ENCODE measurements at regions not wholly inside any gene's neighbourhood (a gene's known extent, or its start where the extent isn't known, plus 50 kb on each side); places are given as distances from the start of the nearest gene placed in this dataset.
A peak's percentile ranks its signal among the peaks of the same experiment; 100 is the strongest.
"Not testable (repeated sequence)": the region's sequence is repeated elsewhere in the genome, so short reads cannot be mapped to it uniquely, and the experiment has no call there.

GRCh38 chr6:79134699-79135474 lies 56.8 kb upstream of the PHIP start:
- Histone ChIP-seq H3K9ac (no peak overlapping the region), H3K4me2 (no peak overlapping the region), H2AFZ (replicated peaks) (peak overlapping the region; percentile 50), H3K4me1 (no peaks in the 10 kb centered on the region), H4K20me1 (ENCODE audit: low read depth) (no peaks in the 10 kb centered on the region), H3K36me3 (peaks cover 5% of the 10 kb centered on the region), H3K9me3 (ENCODE audit: low read depth) (peaks cover 11% of the 10 kb centered on the region), H3K27ac (no peak overlapping the region), H3K27me3 (no peaks in the 10 kb centered on the region), H3K4me3 (no peak overlapping the region), H3K79me2 (ENCODE audit: low read depth) (no peaks in the 10 kb centered on the region), H3F3A (ENCODE audit: low read depth) (no peaks in the 10 kb centered on the region)
- peaks cover 2% of the 10 kb centered on the region for H3K27me3 Mint-ChIP-seq (ENCODE audit: insufficient read depth, low read depth)
- peaks cover 25% of the 10 kb centered on the region for H3K9me3 Mint-ChIP-seq
- H3K36me3 Mint-ChIP-seq: no peaks in the 10 kb centered on the region
- no peak for DNase-seq (ENCODE audit: low spot score)
- TF ChIP-seq EZH2 (IDR thresholded peaks at IDR 0.05): no peak
- TF ChIP-seq CTCF (IDR thresholded peaks at IDR 0.05): no peak
- TF ChIP-seq EZH2phosphoT487 (IDR thresholded peaks at IDR 0.05): no peak
- no peak overlapping the region for H3K4me3 Mint-ChIP-seq
- no peaks in the 10 kb centered on the region for H3K4me1 Mint-ChIP-seq
- no peak overlapping the region for H3K27ac Mint-ChIP-seq

- peaks cover 11% of the 10 kb centered on the region for H3K9me3 ChIP-seq (ENCODE audit: low read depth)
- Mint-ChIP-seq H3K4me1 (no peaks in the 10 kb centered on the region), H3K4me3 (no peak overlapping the region), H3K36me3 (no peaks in the 10 kb centered on the region), H3K27me3 (ENCODE audit: insufficient read depth, low read depth) (peaks cover 2% of the 10 kb centered on the region), H3K27ac (no peak overlapping the region), H3K9me3 (peaks cover 21% of the 10 kb centered on the region)
- H2AFZ ChIP-seq (replicated peaks): no peak overlapping the region
- no peaks in the 10 kb centered on the region for H3F3A ChIP-seq (ENCODE audit: low read depth)
- H3K4me1 ChIP-seq: no peaks in the 10 kb centered on the region
- H3K4me2 ChIP-seq: no peak overlapping the region
- no peak overlapping the region for H3K9ac ChIP-seq
- TF ChIP-seq EZH2phosphoT487 (IDR thresholded peaks at IDR 0.05): no peak
- no peak for TF ChIP-seq CTCF (IDR thresholded peaks at IDR 0.05)
- no peaks in the 10 kb centered on the region for H3K27me3 ChIP-seq
- H3K36me3 ChIP-seq: peaks cover 5% of the 10 kb centered on the region
- no peak overlapping the region for H3K27ac ChIP-seq
- DNase-seq (ENCODE audit: low spot score): no peak
- H3K79me2 ChIP-seq (ENCODE audit: low read depth): no peaks in the 10 kb centered on the region
- H4K20me1 ChIP-seq (ENCODE audit: low read depth): no peaks in the 10 kb centered on the region
- no peak overlapping the region for H3K4me3 ChIP-seq
These were observed 55.1 kb upstream of the PHIP start for GRCh38 chr6:79133173-79133572.

GRCh38 chr6:79131220-79131619 lies 53.2 kb upstream of the PHIP start:
- H3K4me3 ChIP-seq; H3K27me3 Mint-ChIP-seq (ENCODE audit: insufficient read depth, low read depth); H4K20me1 ChIP-seq (ENCODE audit: low read depth); H3K79me2 ChIP-seq (ENCODE audit: low read depth); H3K27ac Mint-ChIP-seq; H3K36me3 ChIP-seq; DNase-seq (ENCODE audit: low spot score); H3K36me3 Mint-ChIP-seq; H3K9ac ChIP-seq; H2AFZ ChIP-seq (replicated peaks); H3K4me1 Mint-ChIP-seq; H3F3A ChIP-seq (ENCODE audit: low read depth); H3K9me3 ChIP-seq (ENCODE audit: low read depth); H3K4me1 ChIP-seq; H3K27ac ChIP-seq; H3K4me3 Mint-ChIP-seq; H3K4me2 ChIP-seq; H3K27me3 ChIP-seq: not testable (repeated sequence)
- H3K9me3 Mint-ChIP-seq: peaks cover 15% of the 10 kb centered on the region

Measured in neural progenitor cell (in vitro differentiated cells).